Loucy (cell line): ENCODE measurements at regions not wholly inside any gene's neighbourhood (a gene's known extent, or its start where the extent isn't known, plus 50 kb on each side); places are given as distances from the start of the nearest gene placed in this dataset.

Source experiments
- H2AFZ ChIP-seq: fragments of 200-600 bp; sonication (generic); 2 replicates; pipeline ENCODE4 v1.6.0; 2016; ENCODE audit warnings: antibody characterized with exemption, mild to moderate bottlenecking, low read length, moderate library complexity
- H3F3A ChIP-seq: fragments of 200-600 bp; 2 replicates; pipeline ENCODE4 v1.6.0; 2016; ENCODE audit warnings: antibody characterized with exemption, low read depth, mild to moderate bottlenecking
- H3K27me3 ChIP-seq: fragments of 200-600 bp; sonication (generic); 2 replicates; pipeline ENCODE4 v1.6.1; 2014; ENCODE audit warnings: low read length, mild to moderate bottlenecking; ENCODE audit not compliant: insufficient read depth, poor library complexity, severe bottlenecking
- H3K36me3 ChIP-seq: fragments of 200-600 bp; sonication (generic); 2 replicates; pipeline ENCODE4 v1.6.1; 2016; ENCODE audit warnings: low read length; ENCODE audit not compliant: insufficient read depth
- H3K4me1 ChIP-seq: fragments of 200-600 bp; sonication (generic); 2 replicates; pipeline ENCODE4 v1.5.1; 2014; ENCODE audit warnings: low read length, mild to moderate bottlenecking; ENCODE audit not compliant: insufficient read depth, poor library complexity, severe bottlenecking
- H3K4me2 ChIP-seq: fragments of 200-600 bp; sonication (generic); 2 replicates; pipeline ENCODE4 v1.6.0; 2014; ENCODE audit warnings: antibody characterized with exemption, low read length, low read depth, mild to moderate bottlenecking; ENCODE audit not compliant: poor library complexity, severe bottlenecking
- H3K4me3 ChIP-seq: fragments of 200-600 bp; sonication (generic); 2 replicates; pipeline ENCODE4 v1.5.1; 2014; ENCODE audit warnings: low read length, mild to moderate bottlenecking, mixed read lengths; ENCODE audit not compliant: poor library complexity, severe bottlenecking
- H3K79me2 ChIP-seq: fragments of 200-600 bp; sonication (generic); 2 replicates; pipeline ENCODE4 v1.6.1; 2014; ENCODE audit warnings: low read length; ENCODE audit not compliant: insufficient read depth
- H3K9ac ChIP-seq: fragments of 200-600 bp; sonication (generic); 2 replicates; pipeline ENCODE4 v1.6.0; 2014; ENCODE audit warnings: mild to moderate bottlenecking, low read depth, low read length, moderate library complexity; ENCODE audit not compliant: poor library complexity, severe bottlenecking
- H3K9me2 ChIP-seq: fragments of 200-600 bp; sonication (generic); replicated peaks from 2 replicates; pipeline ENCODE4 v1.6.1; 2016; ENCODE audit warnings: low read depth, low read length, mixed read lengths
- H3K9me3 ChIP-seq: fragments of 200-600 bp; sonication (generic); 2 replicates; pipeline ENCODE4 v1.6.1; 2014; ENCODE audit warnings: mild to moderate bottlenecking, antibody characterized with exemption, low read length, low read depth; ENCODE audit not compliant: insufficient read depth
- H4K20me1 ChIP-seq: fragments of 200-600 bp; sonication (generic); 2 replicates; pipeline ENCODE4 v1.6.0; 2014; ENCODE audit warnings: antibody characterized with exemption, low read length, mild to moderate bottlenecking; ENCODE audit not compliant: insufficient read depth, poor library complexity, severe bottlenecking
- CTCF ChIP-seq: fragments of 200-600 bp; sonication (generic); conservative IDR thresholded peaks from 2 replicates; pipeline ENCODE4 v1.5.1; 2014; ENCODE audit warnings: mild to moderate bottlenecking, antibody characterized with exemption, low read length
- EZH2phosphoT487 ChIP-seq: fragments of 200-600 bp; IDR thresholded peaks from 2 replicates; pipeline ENCODE4 v1.6.1; 2018; ENCODE audit warnings: antibody characterized with exemption, mild to moderate bottlenecking, moderate library complexity, borderline replicate concordance

DNA sequence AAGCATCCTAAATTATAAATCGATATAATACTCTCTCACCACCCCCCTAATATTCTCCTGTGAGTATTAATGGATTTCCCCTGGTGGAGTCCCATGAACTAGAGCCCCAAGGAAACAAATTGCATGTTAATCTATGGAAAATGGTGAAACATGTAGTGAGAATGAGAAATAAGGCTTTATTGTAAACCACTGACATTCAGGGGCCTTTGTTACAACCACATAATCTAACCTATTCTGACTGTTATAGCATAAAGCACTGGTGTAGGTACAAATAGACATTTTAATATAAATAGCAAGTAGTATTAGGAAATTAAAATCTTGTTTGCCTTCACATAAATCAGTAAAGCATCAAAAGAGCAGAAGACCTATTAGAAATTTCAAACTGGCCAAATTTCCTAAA, 65.3 kb upstream of the TLK1 start:
- Histone ChIP-seq H4K20me1 (no peaks in the 10 kb centered on the region), H3F3A (no peaks in the 10 kb centered on the region), H2AFZ (0 out of 2 replicates have a peak overlapping the region, but pooled peaks have one; percentile 26), H3K4me3 (no peak overlapping the region), H3K9me2 (no peaks in the 10 kb centered on the region), H3K79me2 (no peaks in the 10 kb centered on the region), H3K36me3 (no peaks in the 10 kb centered on the region), H3K27me3 (no peaks in the 10 kb centered on the region), H3K9ac (no peak overlapping the region), H3K4me1 (no peaks in the 10 kb centered on the region), H3K9me3 (no peaks in the 10 kb centered on the region), H3K4me2 (no peak overlapping the region)
- TF ChIP-seq CTCF (no peak), EZH2phosphoT487 (no peak)

GRCh38 chr2:171225302-171225980, 64.7 kb upstream of the TLK1 start:
- H3K36me3 ChIP-seq: no peaks in the 10 kb centered on the region
- no peaks in the 10 kb centered on the region for H3K9me2 ChIP-seq
- H3K27me3 ChIP-seq: no peaks in the 10 kb centered on the region
- no peaks in the 10 kb centered on the region for H3F3A ChIP-seq
- TF ChIP-seq CTCF (no peak), EZH2phosphoT487 (no peak)
- H3K4me3 ChIP-seq: no peak overlapping the region
- H2AFZ ChIP-seq: no peak overlapping the region
- H3K4me2 ChIP-seq: no peak overlapping the region
- no peaks in the 10 kb centered on the region for H3K9me3 ChIP-seq
- no peaks in the 10 kb centered on the region for H4K20me1 ChIP-seq
- H3K79me2 ChIP-seq: no peaks in the 10 kb centered on the region
- no peak overlapping the region for H3K9ac ChIP-seq
- H3K4me1 ChIP-seq: no peaks in the 10 kb centered on the region

GRCh38 chr2:171217330-171217729, 56.6 kb upstream of the TLK1 start:
- Histone ChIP-seq H3K4me2 (no peak overlapping the region), H3K4me3 (no peak overlapping the region), H3K27me3 (no peaks in the 10 kb centered on the region), H3K4me1 (peaks cover 5% of the 10 kb centered on the region), H3K9ac (no peak overlapping the region), H3K9me2 (no peaks in the 10 kb centered on the region), H3K36me3 (no peaks in the 10 kb centered on the region), H2AFZ (no peak overlapping the region), H4K20me1 (no peaks in the 10 kb centered on the region), H3K9me3 (no peaks in the 10 kb centered on the region), H3K79me2 (no peaks in the 10 kb centered on the region), H3F3A (no peaks in the 10 kb centered on the region; the same call in 1 of the 2 replicates)
- TF ChIP-seq EZH2phosphoT487: no peak
- no peak for TF ChIP-seq CTCF
